GM12878 (cell line): ENCODE measurements at regions not wholly inside any gene's neighbourhood (a gene's known extent, or its start where the extent isn't known, plus 50 kb on each side); places are given as distances from the start of the nearest gene placed in this dataset.
"Not testable (repeated sequence)": the region's sequence is repeated elsewhere in the genome, so short reads cannot be mapped to it uniquely, and the experiment has no call there.

Experiments
- ATAC-seq: fragments of 200-7000 bp; cut with Tn5 transposase; 3 replicates; pipeline ENCODE4 v1.9.1; 2020; ENCODE audit warnings: mild to moderate bottlenecking, moderate library complexity
- BruUV-seq: library from RNA; stranded (reverse); fragments of 400-500 nt; replicated peaks from 2 replicates; lab custom pipeline; 2021; lab: Mats Ljungman, UMichigan
- CTCF ChIA-PET: fragments of 300-600 bp; sonication (Branson Sonifier 250); formaldehyde crosslinking; extraction: SDS; loops from one replicate; lab custom pipeline; 2021; ENCODE audit warnings: inconsistent platforms; lab: Yijun Ruan, JAX
- POLR2A ChIA-PET: fragments of 350-600 bp; formaldehyde crosslinking; extraction: SDS; loops from one replicate; lab custom pipeline; 2021; ENCODE audit warnings: inconsistent platforms; lab: Charles Lee
- RAD21 ChIA-PET: fragments of 300-600 bp; sonication (Branson Sonifier 250); formaldehyde crosslinking; loops from one replicate; lab custom pipeline; 2023; ENCODE audit warnings: antibody characterized with exemption; ENCODE audit not compliant: unreplicated experiment; lab: Charles Lee
- SMC1A ChIA-PET: fragments of 300-600 bp; sonication (Branson Sonifier 250); formaldehyde crosslinking; loops from one replicate; lab custom pipeline; 2023; ENCODE audit not compliant: unreplicated experiment, uncharacterized antibody; lab: Charles Lee
- DNase-seq: peaks from one replicate; pipeline ENCODE4 v3.0.0-alpha.2; 2011; ENCODE audit warnings: low read depth, low spot score
- FAIRE-seq: peaks from 3 replicates; lab custom pipeline; 2011; peaks lifted over from hg19 to GRCh38; lab: Jason Lieb, UNC
- H2AFZ ChIP-seq: 2 replicates; pipeline ENCODE4 v1.6.0; 2011; ENCODE audit warnings: low read depth, low read length, control low read depth; ENCODE audit not compliant: control insufficient read depth
- H3K27ac ChIP-seq: 2 replicates; pipeline ENCODE4 v1.5.1; 2011; ENCODE audit warnings: control low read depth; ENCODE audit not compliant: control insufficient read depth, insufficient read depth
- H3K27me3 ChIP-seq, 2 experiments: replicated peaks in 1 of 2; 2 replicates each; pipeline versions ENCODE4 v1.6.0 to v1.6.1; 2011; ENCODE audit warnings: low read length in 1 of 2; ENCODE audit not compliant: control insufficient read depth in 2 of 2, insufficient read depth in 2 of 2
- H3K36me3 ChIP-seq, 2 experiments: 2 replicates each; pipeline ENCODE4 v1.5.1; 2011; ENCODE audit warnings: low read length in 1 of 2; ENCODE audit not compliant: control insufficient read depth in 2 of 2, insufficient read depth in 2 of 2
- H3K4me1 ChIP-seq: 2 replicates; pipeline ENCODE4 v1.6.1; 2011; ENCODE audit warnings: mild to moderate bottlenecking, low read length, moderate library complexity, mixed read lengths; ENCODE audit not compliant: control insufficient read depth, insufficient read depth
- H3K4me2 ChIP-seq: 2 replicates; pipeline ENCODE4 v1.6.0; 2011; ENCODE audit warnings: control low read depth; ENCODE audit not compliant: control insufficient read depth, insufficient read depth
- H3K4me3 ChIP-seq: fragments of 200-600 bp; sonication (generic); 2 replicates; pipeline ENCODE4 v1.5.1; 2016
- H3K79me2 ChIP-seq: 2 replicates; pipeline ENCODE4 v1.6.0; 2011; ENCODE audit warnings: low read length; ENCODE audit not compliant: control insufficient read depth, insufficient read depth
- H3K9ac ChIP-seq: 2 replicates; pipeline ENCODE4 v1.8.0; 2011; ENCODE audit warnings: low read length, control low read depth, mixed read lengths; ENCODE audit not compliant: control insufficient read depth, insufficient read depth
- H3K9me3 ChIP-seq: replicated peaks from 3 replicates; pipeline ENCODE4 v1.5.1; 2011; ENCODE audit warnings: mild to moderate bottlenecking, low read length; ENCODE audit not compliant: control insufficient read depth, insufficient read depth
- H4K20me1 ChIP-seq: 2 replicates; pipeline ENCODE4 v1.6.0; 2011; ENCODE audit not compliant: control insufficient read depth, insufficient read depth
- ATF7 ChIP-seq: fragments of 450-650 bp; IDR thresholded peaks from 2 replicates; pipeline ENCODE4 v1.6.1; 2016; ENCODE audit warnings: low read depth, mild to moderate bottlenecking
- CHD1 ChIP-seq: IDR thresholded peaks from 2 replicates; pipeline ENCODE4 v1.6.1; 2012; ENCODE audit warnings: low read depth, low read length, improper control_type of control experiment
- GATAD2B ChIP-seq: fragments of 450-650 bp; conservative IDR thresholded peaks from 2 replicates; pipeline ENCODE4 v1.6.1; 2017; ENCODE audit warnings: low read depth, mild to moderate bottlenecking, moderate library complexity
- IKZF1 ChIP-seq: fragments of 450-650 bp; conservative IDR thresholded peaks from 2 replicates; pipeline ENCODE4 v1.6.1; 2017; ENCODE audit warnings: antibody characterized with exemption, mild to moderate bottlenecking
- KLF5 ChIP-seq: fragments of 450-650 bp; IDR thresholded peaks from 2 replicates; pipeline ENCODE4 v1.6.1; 2014; ENCODE audit warnings: mild to moderate bottlenecking; ENCODE audit not compliant: partially characterized antibody
- LARP7 ChIP-seq: fragments of 450-650 bp; IDR thresholded peaks from 2 replicates; pipeline ENCODE4 v1.6.1; 2017; ENCODE audit warnings: mild to moderate bottlenecking
- MEF2B ChIP-seq: fragments of 450-650 bp; IDR thresholded peaks from 2 replicates; pipeline ENCODE4 v1.6.1; 2018; ENCODE audit warnings: mild to moderate bottlenecking, moderate library complexity; ENCODE audit not compliant: partially characterized antibody, poor library complexity, severe bottlenecking
- MTA2 ChIP-seq: fragments of 450-650 bp; IDR thresholded peaks from 2 replicates; pipeline ENCODE4 v1.6.1; 2016; ENCODE audit warnings: low read depth, mild to moderate bottlenecking, moderate library complexity
- NFYB ChIP-seq: IDR thresholded peaks from 2 replicates; pipeline ENCODE4 v1.6.1; 2011; ENCODE audit warnings: low read depth, mild to moderate bottlenecking, low read length, improper control_type of control experiment, moderate library complexity; ENCODE audit not compliant: insufficient read depth
- NR2C1 ChIP-seq: fragments of 450-650 bp; IDR thresholded peaks from 2 replicates; pipeline ENCODE4 v1.6.1; 2017; ENCODE audit warnings: antibody characterized with exemption, mild to moderate bottlenecking, moderate library complexity
- PAX5 ChIP-seq: IDR thresholded peaks from 2 replicates; pipeline ENCODE4 v1.6.1; 2011; ENCODE audit warnings: low read depth, low read length, borderline replicate concordance
- PAX8 ChIP-seq: fragments of 450-650 bp; IDR thresholded peaks from 2 replicates; pipeline ENCODE4 v1.6.1; 2017; ENCODE audit warnings: mild to moderate bottlenecking, moderate library complexity
- RCOR1 ChIP-seq: conservative IDR thresholded peaks from 2 replicates; pipeline ENCODE4 v1.6.1; 2012; ENCODE audit warnings: low read depth, low read length, improper control_type of control experiment
- SMAD5 ChIP-seq: IDR thresholded peaks from 2 replicates; pipeline ENCODE4 v1.6.1; 2016; ENCODE audit warnings: antibody characterized with exemption, low read depth
- SREBF1 ChIP-seq: IDR thresholded peaks from 2 replicates; pipeline ENCODE4 v1.6.1; 2012; ENCODE audit warnings: mild to moderate bottlenecking, low read length
- ZNF384 ChIP-seq: IDR thresholded peaks from 2 replicates; pipeline ENCODE4 v1.6.1; 2012; ENCODE audit warnings: low read depth, mild to moderate bottlenecking, low read length, improper control_type of control experiment, borderline replicate concordance
- WGBS: methylation state at CpG from one replicate; pipeline ENCODE4 v1.1.6; 2016; ENCODE audit warnings: low lambda C conversion rate; ENCODE audit not compliant: insufficient replicate concordance, insufficient coverage; ENCODE audit errors: missing lambda C conversion rate; 5-methylcytosine and 5-hydroxymethylcytosine counted together
- in situ Hi-C: fragments of 300-500 bp; cut with MboI; formaldehyde crosslinking; loops from 9 replicates; pipeline ENCODE4 v1.14.3; 2018; ENCODE audit warnings: mixed read lengths
- intact Hi-C: fragments of 100-400 bp; cut with micrococcal nuclease; formaldehyde crosslinking; loops from one replicate; pipeline ENCODE4 v1.14.2; 2022; ENCODE audit not compliant: unreplicated experiment
- TF ChIP-seq, protein P1 (sequence below): fragments of 450-650 bp; IDR thresholded peaks from 2 replicates; pipeline ENCODE4 v1.6.1; 2017; ENCODE audit warnings: mild to moderate bottlenecking, low read depth, inconsistent platforms; ENCODE audit not compliant: poor library complexity, severe bottlenecking

- 3% methylated on average over 3 of the region's 3 CpGs for WGBS
- no peaks in the 10 kb centered on the region for H3K4me1 ChIP-seq
- DNase-seq (no peak), ATAC-seq (no peak), FAIRE-seq (no peak)
- POLR2A ChIA-PET = no interaction called here
- H3K9me3 ChIP-seq = no peaks in the 10 kb centered on the region; the same call in 2 of the 3 replicates
- no peak overlapping the region for H3K9ac ChIP-seq
- H3K79me2 ChIP-seq = no peaks in the 10 kb centered on the region
- intact Hi-C loops = no loop called here
- no peaks in the 10 kb centered on the region for H3K36me3 ChIP-seq
- H3K27ac ChIP-seq = no peak overlapping the region
- BruUV-seq = no TSS peak
- H3K4me3 ChIP-seq = no peak overlapping the region
- H4K20me1 ChIP-seq = no peaks in the 10 kb centered on the region
- H3K27me3 ChIP-seq = no peaks in the 10 kb centered on the region
- RAD21 ChIA-PET = no interaction called here
- H3K4me2 ChIP-seq = no peak overlapping the region
- TF ChIP-seq KLF5 = no peak
- no peak for TF ChIP-seq MTA2
- TF ChIP-seq SREBF1 = no peak
- no peak for TF ChIP-seq PAX8
- no peak for TF ChIP-seq RCOR1
- TF ChIP-seq, protein P1, sequence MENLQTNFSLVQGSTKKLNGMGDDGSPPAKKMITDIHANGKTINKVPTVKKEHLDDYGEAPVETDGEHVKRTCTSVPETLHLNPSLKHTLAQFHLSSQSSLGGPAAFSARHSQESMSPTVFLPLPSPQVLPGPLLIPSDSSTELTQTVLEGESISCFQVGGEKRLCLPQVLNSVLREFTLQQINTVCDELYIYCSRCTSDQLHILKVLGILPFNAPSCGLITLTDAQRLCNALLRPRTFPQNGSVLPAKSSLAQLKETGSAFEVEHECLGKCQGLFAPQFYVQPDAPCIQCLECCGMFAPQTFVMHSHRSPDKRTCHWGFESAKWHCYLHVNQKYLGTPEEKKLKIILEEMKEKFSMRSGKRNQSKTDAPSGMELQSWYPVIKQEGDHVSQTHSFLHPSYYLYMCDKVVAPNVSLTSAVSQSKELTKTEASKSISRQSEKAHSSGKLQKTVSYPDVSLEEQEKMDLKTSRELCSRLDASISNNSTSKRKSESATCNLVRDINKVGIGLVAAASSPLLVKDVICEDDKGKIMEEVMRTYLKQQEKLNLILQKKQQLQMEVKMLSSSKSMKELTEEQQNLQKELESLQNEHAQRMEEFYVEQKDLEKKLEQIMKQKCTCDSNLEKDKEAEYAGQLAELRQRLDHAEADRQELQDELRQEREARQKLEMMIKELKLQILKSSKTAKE = no peak
- no peak for TF ChIP-seq NFYB
- no peak for TF ChIP-seq NR2C1
- no peak for TF ChIP-seq GATAD2B
- TF ChIP-seq PAX5 = no peak
- TF ChIP-seq LARP7 = no peak
- no peak for TF ChIP-seq SMAD5
- TF ChIP-seq ZNF384 = no peak
- no peak for TF ChIP-seq CHD1
- no peak for TF ChIP-seq IKZF1
- no peak for TF ChIP-seq ATF7
- TF ChIP-seq MEF2B = no peak
- SMC1A ChIA-PET = no interaction called here
- CTCF ChIA-PET = interaction anchor here (0.6 kb wide), 1 partner anchor 798 kb away, joined by 3 read pairs; no protein-coding TSS in a partner anchor
- in situ Hi-C loops = no loop called here
- H2AFZ ChIP-seq = no peak overlapping the region
Measured at GRCh38 chr11:15685306-15685705, 570.6 kb downstream of the INSC start.

DNA sequence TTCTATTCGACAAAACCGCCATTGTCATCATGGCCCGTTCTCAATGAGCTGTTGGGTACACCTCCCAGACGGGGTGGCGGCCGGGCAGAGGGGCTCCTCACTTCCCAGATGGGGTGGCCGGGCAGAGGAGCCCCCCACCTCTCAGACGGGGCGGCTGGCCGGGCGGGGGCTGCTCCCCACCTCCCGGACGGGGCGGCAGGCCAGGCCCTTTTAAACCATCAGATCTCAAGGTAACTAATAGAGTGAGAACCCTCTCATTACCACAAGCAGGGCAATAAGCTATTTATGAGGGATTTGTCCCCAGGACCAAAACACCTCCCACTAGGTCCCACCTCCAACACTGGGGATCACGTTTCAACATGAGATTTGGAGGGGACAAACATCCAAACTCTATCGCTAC, 571.5 kb downstream of the INSC start:
- POLR2A ChIA-PET, RAD21 ChIA-PET, CTCF ChIA-PET, H3K27ac ChIP-seq, BruUV-seq, H3K36me3 ChIP-seq, H3K4me3 ChIP-seq, H3K9me3 ChIP-seq, ATAC-seq, H3K9ac ChIP-seq, FAIRE-seq, H4K20me1 ChIP-seq, H2AFZ ChIP-seq, DNase-seq, H3K4me2 ChIP-seq, in situ Hi-C loops, intact Hi-C loops, H3K4me1 ChIP-seq, H3K27me3 ChIP-seq, H3K79me2 ChIP-seq: not testable (repeated sequence)
- 31% methylated on average over 12 of the region's 16 CpGs for WGBS
- SMC1A ChIA-PET = interaction anchor here (0.6 to 0.7 kb wide), 2 partner anchors 9 to 30 kb away, joined by 3 read pairs; no protein-coding TSS in a partner anchor
